H1 (cell line): ENCODE measurements at regions not wholly inside any gene's neighbourhood (a gene's known extent, or its start where the extent isn't known, plus 50 kb on each side); places are given as distances from the start of the nearest gene placed in this dataset.

ENCODE experiments used
- CTCF ChIA-PET: fragments of 300-600 bp; sonication (Branson Sonifier 250); formaldehyde crosslinking; loops from one replicate; lab custom pipeline; 2021; ENCODE audit not compliant: partially characterized antibody; lab: Charles Lee
- POLR2A ChIA-PET: fragments of 300-600 bp; sonication (Branson Sonifier 250); formaldehyde crosslinking; loops from one replicate; lab custom pipeline; 2021; ENCODE audit warnings: inconsistent platforms; ENCODE audit not compliant: partially characterized antibody; lab: Charles Lee
- DNase-seq, 2 experiments: peaks; one replicate each; pipeline versions ENCODE4 v3.0.0 to v3.0.0-alpha.2; 2010 to 2022; ENCODE audit warnings: low spot score in 2 of 2, low read depth in 1 of 2, mixed read lengths in 1 of 2
- FAIRE-seq: peaks from 2 replicates; lab custom pipeline; 2011; peaks lifted over from hg19 to GRCh38; lab: Jason Lieb, UNC
- H2AFZ ChIP-seq: 2 replicates; pipeline ENCODE4 v1.8.1; 2012; ENCODE audit warnings: low read length, inconsistent platforms
- H2AK5ac ChIP-seq: 2 replicates; pipeline ENCODE4 v1.6.1; 2013; ENCODE audit warnings: low read depth, low read length
- H2BK120ac ChIP-seq: replicated peaks from 2 replicates; pipeline ENCODE3; 2013; ENCODE audit warnings: low read depth, low read length, inconsistent platforms
- H2BK12ac ChIP-seq: 2 replicates; pipeline ENCODE4 v1.6.1; 2013; ENCODE audit warnings: low read depth, low read length
- H2BK15ac ChIP-seq: 2 replicates; pipeline ENCODE4 v1.6.1; 2013; ENCODE audit warnings: low read length
- H2BK20ac ChIP-seq: 2 replicates; pipeline ENCODE4 v1.6.1; 2013; ENCODE audit warnings: low read length
- H2BK5ac ChIP-seq: 2 replicates; pipeline ENCODE4 v1.6.1; 2013; ENCODE audit warnings: low read depth, low read length
- H3K14ac ChIP-seq: 2 replicates; pipeline ENCODE4 v1.6.1; 2013; ENCODE audit warnings: inconsistent platforms; ENCODE audit not compliant: insufficient read length
- H3K18ac ChIP-seq: 2 replicates; pipeline ENCODE4 v1.6.1; 2013; ENCODE audit warnings: low read length; ENCODE audit errors: extremely low read depth
- H3K23ac ChIP-seq: 2 replicates; pipeline ENCODE4 v1.6.1; 2013; ENCODE audit warnings: inconsistent platforms; ENCODE audit not compliant: insufficient read length
- H3K23me2 ChIP-seq: 2 replicates; pipeline ENCODE4 v1.6.1; 2013; ENCODE audit warnings: low read depth, low read length
- H3K27ac ChIP-seq: 2 replicates; pipeline ENCODE4 v1.6.1; 2011; ENCODE audit warnings: low read depth, low read length, inconsistent platforms
- H3K27me3 ChIP-seq, 4 experiments: replicated peaks in 1 of 4; 1 replicate in 1 of 4; 2 replicates in 3 of 4; pipeline versions ENCODE4 v1.6.1 to v1.8.1; 2011 to 2013; ENCODE audit warnings: low read length in 3 of 4, mild to moderate bottlenecking in 3 of 4, inconsistent platforms in 2 of 4, mixed read lengths in 2 of 4, moderate library complexity in 1 of 4; ENCODE audit not compliant: control insufficient read depth in 3 of 4, insufficient read depth in 3 of 4; ENCODE audit errors: extremely low read depth in 1 of 4
- H3K36me3 ChIP-seq, 4 experiments: 2 replicates each; pipeline versions ENCODE4 v1.6.1 to v1.8.1; 2011 to 2013; ENCODE audit warnings: mild to moderate bottlenecking in 4 of 4, low read length in 3 of 4, moderate library complexity in 2 of 4, control low read depth in 1 of 4, inconsistent platforms in 1 of 4; ENCODE audit not compliant: insufficient read depth in 4 of 4, control insufficient read depth in 2 of 4
- H3K4ac ChIP-seq: replicated peaks from 2 replicates; pipeline ENCODE3; 2013; ENCODE audit warnings: low read length, low read depth, mixed read lengths, inconsistent platforms; ENCODE audit not compliant: insufficient read length
- H3K4me1 ChIP-seq, 4 experiments: replicated peaks in 1 of 4; 1 replicate in 1 of 4; 2 replicates in 3 of 4; pipeline versions ENCODE4 v1.6.1 to v1.8.1; 2011 to 2013; ENCODE audit warnings: low read length in 3 of 4, inconsistent platforms in 2 of 4, mixed read lengths in 1 of 4; ENCODE audit not compliant: insufficient read depth in 4 of 4, control insufficient read depth in 3 of 4
- H3K4me2 ChIP-seq, 2 experiments: 2 replicates each; pipeline versions ENCODE4 v1.6.1 to v1.8.1; 2011 to 2013; ENCODE audit warnings: low read depth in 2 of 2, low read length in 2 of 2, control low read depth in 1 of 2, inconsistent platforms in 1 of 2, mild to moderate bottlenecking in 1 of 2; ENCODE audit not compliant: insufficient read depth in 1 of 2
- H3K4me3 ChIP-seq, 4 experiments: fragments of 200-600, 300-600 bp in 1 of 4; sonication (generic), shearing (Covaris generic), sonication (Bioruptor Twin) in 1 of 4; 2 replicates each; pipeline versions ENCODE4 v1.5.1 to v1.8.1; 2011 to 2016; ENCODE audit warnings: low read length in 4 of 4, low read depth in 3 of 4, control low read depth in 2 of 4, inconsistent platforms in 2 of 4, mild to moderate bottlenecking in 2 of 4, mixed read lengths in 1 of 4, moderate library complexity in 1 of 4; ENCODE audit not compliant: insufficient read depth in 2 of 4; ENCODE audit errors: extremely low read depth in 1 of 4
- H3K56ac ChIP-seq: replicated peaks from 2 replicates; pipeline ENCODE3; 2013; ENCODE audit warnings: low read depth, mild to moderate bottlenecking, mixed read lengths, low read length, inconsistent platforms; ENCODE audit not compliant: insufficient read length
- H3K79me1 ChIP-seq: 2 replicates; pipeline ENCODE4 v1.6.1; 2013; ENCODE audit warnings: low read depth, low read length, control low read depth
- H3K79me2 ChIP-seq, 2 experiments: 2 replicates each; pipeline versions ENCODE4 v1.6.1 to v1.8.1; 2012 to 2013; ENCODE audit warnings: low read length in 2 of 2, mild to moderate bottlenecking in 2 of 2, inconsistent platforms in 1 of 2; ENCODE audit not compliant: insufficient read depth in 2 of 2, control insufficient read depth in 1 of 2
- H3K9ac ChIP-seq, 4 experiments: replicated peaks in 1 of 4; 1 replicate in 1 of 4; 2 replicates in 3 of 4; pipeline versions ENCODE4 v1.6.1 to v1.8.1; 2011 to 2013; ENCODE audit warnings: low read depth in 3 of 4, low read length in 3 of 4, control low read depth in 2 of 4, mild to moderate bottlenecking in 2 of 4, moderate library complexity in 2 of 4, inconsistent platforms in 1 of 4; ENCODE audit errors: extremely low read depth in 1 of 4
- H3K9me3 ChIP-seq, 2 experiments: 2 replicates each; pipeline versions ENCODE4 v1.6.1 to v1.8.1; 2012 to 2013; ENCODE audit warnings: mild to moderate bottlenecking in 2 of 2, moderate library complexity in 2 of 2, control low read depth in 1 of 2, inconsistent platforms in 1 of 2, low read depth in 1 of 2, low read length in 1 of 2, mixed read lengths in 1 of 2; ENCODE audit not compliant: insufficient read depth in 2 of 2
- H4K20me1 ChIP-seq, 2 experiments: replicated peaks in 1 of 2; 2 replicates each; pipeline versions ENCODE3 to v1.8.1; 2011 to 2013; ENCODE audit warnings: inconsistent platforms in 2 of 2, low read length in 2 of 2, mild to moderate bottlenecking in 1 of 2; ENCODE audit not compliant: insufficient read depth in 2 of 2, control insufficient read depth in 1 of 2
- H4K5ac ChIP-seq: 2 replicates; pipeline ENCODE4 v1.6.1; 2013; ENCODE audit warnings: low read length, low read depth, mixed read lengths, inconsistent platforms; ENCODE audit not compliant: insufficient read length
- H4K8ac ChIP-seq: 2 replicates; pipeline ENCODE4 v1.8.0; 2013; ENCODE audit warnings: mild to moderate bottlenecking, moderate library complexity, low read length, inconsistent platforms; ENCODE audit not compliant: insufficient read depth; ENCODE audit errors: extremely low read depth
- H4K91ac ChIP-seq: replicated peaks from 2 replicates; pipeline ENCODE3; 2013; ENCODE audit warnings: low read length, mixed read lengths, inconsistent platforms; ENCODE audit not compliant: insufficient read length
- CHD2 ChIP-seq: IDR thresholded peaks from 2 replicates; pipeline ENCODE4 v1.6.1; 2012; ENCODE audit warnings: low read length, improper control_type of control experiment
- KDM4A ChIP-seq: IDR thresholded peaks from one replicate; pipeline ENCODE4 v1.7.1; 2012; ENCODE audit warnings: low read depth, mild to moderate bottlenecking, moderate library complexity, low read length, inconsistent platforms; ENCODE audit not compliant: severe bottlenecking
- SRF ChIP-seq: IDR thresholded peaks from 2 replicates; pipeline ENCODE4 v1.6.1; 2011; ENCODE audit warnings: mild to moderate bottlenecking, low read depth, low read length, moderate library complexity
- WGBS, 2 experiments: shearing (Covaris generic) in 1 of 2; methylation state at CpG; one replicate each; pipeline versions ENCODE4 v1.1.6 to v1.1.7; 2013 to 2015; ENCODE audit warnings: low lambda C conversion rate in 2 of 2, mixed read lengths in 2 of 2, inconsistent platforms in 1 of 2, low coverage in 1 of 2, missing lambda C conversion rate in 1 of 2; ENCODE audit not compliant: insufficient replicate concordance in 2 of 2, insufficient coverage in 1 of 2, insufficient read length in 1 of 2; ENCODE audit errors: extremely low coverage in 1 of 2, missing lambda C conversion rate in 1 of 2; 5-methylcytosine and 5-hydroxymethylcytosine counted together

DNA sequence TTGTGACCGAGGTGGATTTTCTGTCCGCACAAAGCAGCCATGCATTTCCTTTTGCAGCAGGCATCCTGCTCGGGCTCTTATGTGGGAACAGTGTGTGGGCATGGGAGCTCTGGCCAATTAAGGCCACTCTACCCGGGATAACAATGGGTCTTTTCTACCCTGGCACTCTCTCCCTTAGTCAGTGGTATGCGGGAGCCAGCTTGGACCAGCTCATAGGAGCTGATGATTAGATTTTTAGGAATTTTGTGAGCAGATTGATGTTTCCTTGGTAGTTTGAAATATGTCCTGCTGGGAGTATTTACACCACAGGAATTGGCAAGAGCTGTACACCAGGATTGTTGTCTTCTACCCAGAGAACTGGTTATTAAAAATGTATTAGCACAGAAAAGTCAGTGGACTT is 89.3 kb downstream of the SPP2 start:
- Histone ChIP-seq H2BK12ac (no peak overlapping the region), H3K4me3 (no peak overlapping the region), H4K5ac (no peak overlapping the region), H3K79me1 (no peaks in the 10 kb centered on the region), H2BK20ac (no peak overlapping the region), H2BK120ac (no peak overlapping the region), H2AFZ (no peak overlapping the region), H3K4me2 (no peak overlapping the region), H3K18ac (no peak overlapping the region), H3K56ac (no peak overlapping the region), H2AK5ac (no peak overlapping the region), H3K79me2 (no peaks in the 10 kb centered on the region), H3K9me3 (no peaks in the 10 kb centered on the region), H3K4ac (no peak overlapping the region), H3K4me1 (peaks cover 0 to 3% (median 0%) of the 10 kb centered on the region in 4 experiments; a peak in 2 of 7 replicates), H3K27me3 (no peaks in the 10 kb centered on the region), H3K23ac (no peak overlapping the region), H3K23me2 (no peaks in the 10 kb centered on the region), H3K14ac (no peak overlapping the region), H2BK15ac (no peak overlapping the region), H2BK5ac (no peak overlapping the region), H3K27ac (no peak overlapping the region), H4K8ac (no peak overlapping the region), H4K20me1 (no peaks in the 10 kb centered on the region), H3K36me3 (no peaks in the 10 kb centered on the region), H3K9ac (no peak overlapping the region), H4K91ac (no peak overlapping the region)
- 91% methylated on average over 5 of the region's 5 CpGs; no CpG with 5 or more reads in 1 of the 2 experiments for WGBS, 2 experiments
- FAIRE-seq = no peak
- POLR2A ChIA-PET = no interaction called here
- TF ChIP-seq CHD2 (no peak), SRF (no peak), KDM4A (no peak)
- CTCF ChIA-PET = interaction anchor here (1.1 to 1.2 kb wide), 2 partner anchors 97 to 389 kb away, joined by 3 read pairs; no protein-coding TSS in a partner anchor
- no peak for DNase-seq
